ENCODE measurements at regions not wholly inside any gene's neighbourhood (a gene's known extent, or its start where the extent isn't known, plus 50 kb on each side); places are given as distances from the start of the nearest gene placed in this dataset.

GRCh38 chr14:99344051-99344758, 72.2 kb upstream of the BCL11B start:
- TF ChIP-seq CTCF (optimal IDR thresholded peaks at IDR 0.05 in 1 of 3, IDR thresholded peaks at IDR 0.05 in 1 of 3, conservative IDR thresholded peaks at IDR 0.05 in 1 of 3; ENCODE audit: extremely low read depth in 1 of 3, insufficient read depth in 2 of 3, low read length in 3 of 3) = no peak
- TF ChIP-seq EZH2 (IDR thresholded peaks at IDR 0.05; ENCODE audit: low read length) = no peak

Data from keratinocyte (primary cell).